Ectodermal cell (in vitro differentiated cells): ENCODE measurements at regions not wholly inside any gene's neighbourhood (a gene's known extent, or its start where the extent isn't known, plus 50 kb on each side); places are given as distances from the start of the nearest gene placed in this dataset.
"Not testable (repeated sequence)": the region's sequence is repeated elsewhere in the genome, so short reads cannot be mapped to it uniquely, and the experiment has no call there.

ENCODE experiments used
- H3K27ac ChIP-seq: 2 replicates; pipeline ENCODE4 v1.7.0; 2013; ENCODE audit warnings: mild to moderate bottlenecking, low read depth, low read length; ENCODE audit not compliant: insufficient read depth, poor library complexity, severe bottlenecking
- H3K27me3 ChIP-seq: 2 replicates; pipeline ENCODE4 v1.7.0; 2013; ENCODE audit warnings: mild to moderate bottlenecking, low read length; ENCODE audit not compliant: insufficient read depth, control insufficient read depth, poor library complexity, severe bottlenecking
- H3K36me3 ChIP-seq: one replicate; pipeline ENCODE4 v1.7.0; 2013; ENCODE audit warnings: low read length; ENCODE audit not compliant: control insufficient read depth, insufficient read depth
- H3K4me1 ChIP-seq: one replicate; pipeline ENCODE4 v1.7.0; 2013; ENCODE audit warnings: low read length; ENCODE audit not compliant: control insufficient read depth, insufficient read depth
- H3K4me3 ChIP-seq: 2 replicates; pipeline ENCODE4 v1.7.0; 2013; ENCODE audit warnings: low read depth, low read length, control low read depth; ENCODE audit not compliant: insufficient read depth
- H3K9me3 ChIP-seq: 2 replicates; pipeline ENCODE4 v1.7.0; 2013; ENCODE audit warnings: mild to moderate bottlenecking, low read length, moderate library complexity; ENCODE audit not compliant: control insufficient read depth
- WGBS, 2 experiments: methylation state at CpG; one replicate each; pipeline ENCODE4 v1.1.7; 2013; ENCODE audit warnings: missing lambda C conversion rate in 2 of 2; 5-methylcytosine and 5-hydroxymethylcytosine counted together

GRCh38 chr18:78867131-78867530, 112.5 kb upstream of the SALL3 start:
- Histone ChIP-seq H3K4me1 (no peaks in the 10 kb centered on the region), H3K27me3 (no peaks in the 10 kb centered on the region), H3K36me3 (no peaks in the 10 kb centered on the region), H3K27ac (no peak overlapping the region), H3K9me3 (no peaks in the 10 kb centered on the region), H3K4me3 (no peak overlapping the region)
- WGBS, 2 experiments: 92% methylated on average over 19 of the region's 19 CpGs

- 92 to 95% methylated on average over 16 to 17 of the region's 17 CpGs for WGBS, 2 experiments
- Histone ChIP-seq H3K4me1 (no peaks in the 10 kb centered on the region), H3K36me3 (no peaks in the 10 kb centered on the region), H3K9me3 (no peaks in the 10 kb centered on the region), H3K27me3 (no peaks in the 10 kb centered on the region), H3K4me3 (no peak overlapping the region), H3K27ac (no peak overlapping the region)
Measured at GRCh38 chr18:78868330-78869316, 111.0 kb upstream of the SALL3 start.

- no peaks in the 10 kb centered on the region for H3K4me1 ChIP-seq
Measured at GRCh38 chr18:78871618-78872017, 108.0 kb upstream of the SALL3 start.

GRCh38 chr18:78873926-78874500, 105.6 kb upstream of the SALL3 start:
- no peak overlapping the region for H3K4me3 ChIP-seq
- no peak overlapping the region for H3K27ac ChIP-seq
- no peaks in the 10 kb centered on the region for H3K27me3 ChIP-seq
- 94 to 95% methylated on average over 5 to 6 of the region's 6 CpGs for WGBS, 2 experiments
- no peaks in the 10 kb centered on the region for H3K9me3 ChIP-seq
- H3K36me3 ChIP-seq: no peaks in the 10 kb centered on the region
- no peaks in the 10 kb centered on the region for H3K4me1 ChIP-seq

More at GRCh38 chr18:78871618-78872017, 108.0 kb upstream of the SALL3 start:
- Histone ChIP-seq H3K36me3 (no peaks in the 10 kb centered on the region), H3K4me3 (no peak overlapping the region), H3K9me3 (no peaks in the 10 kb centered on the region), H3K27ac (no peak overlapping the region), H3K27me3 (no peaks in the 10 kb centered on the region)
- WGBS, 2 experiments: 91 to 94% methylated on average over 3 of the region's 3 CpGs

- Histone ChIP-seq H3K4me3 (no peak overlapping the region), H3K4me1 (no peaks in the 10 kb centered on the region), H3K9me3 (no peaks in the 10 kb centered on the region), H3K36me3 (no peaks in the 10 kb centered on the region), H3K27ac (no peak overlapping the region), H3K27me3 (no peaks in the 10 kb centered on the region)
- 73 to 75% methylated on average over 11 of the region's 11 CpGs for WGBS, 2 experiments
Measured at GRCh38 chr18:78875016-78875777, 104.4 kb upstream of the SALL3 start.

- no peaks in the 10 kb centered on the region for H3K27me3 ChIP-seq
- no peaks in the 10 kb centered on the region for H3K4me1 ChIP-seq
- WGBS, 2 experiments: 92 to 93% methylated on average over 26 of the region's 26 CpGs
- no peaks in the 10 kb centered on the region for H3K9me3 ChIP-seq
- H3K36me3 ChIP-seq: no peaks in the 10 kb centered on the region
- H3K27ac ChIP-seq: no peak overlapping the region
- no peak overlapping the region for H3K4me3 ChIP-seq
Measured at GRCh38 chr18:78875778-78876650, 103.6 kb upstream of the SALL3 start.

GRCh38 chr18:78876868-78877267, 102.8 kb upstream of the SALL3 start:
- 79 to 91% methylated on average over 8 of the region's 8 CpGs for WGBS, 2 experiments

GRCh38 chr18:78878335-78878734, 101.3 kb upstream of the SALL3 start:
- 96% methylated on average over 15 of the region's 15 CpGs for WGBS, 2 experiments

More at GRCh38 chr18:78876868-78877267, 102.8 kb upstream of the SALL3 start:
- H3K4me1 ChIP-seq: no peaks in the 10 kb centered on the region
- no peak overlapping the region for H3K27ac ChIP-seq
- no peaks in the 10 kb centered on the region for H3K9me3 ChIP-seq
- no peaks in the 10 kb centered on the region for H3K36me3 ChIP-seq
- no peaks in the 10 kb centered on the region for H3K27me3 ChIP-seq
- no peak overlapping the region for H3K4me3 ChIP-seq

GRCh38 chr18:78879072-78879883, 100.3 kb upstream of the SALL3 start:
- not testable (repeated sequence) for H3K27ac ChIP-seq, H3K27me3 ChIP-seq, H3K4me3 ChIP-seq, H3K36me3 ChIP-seq, H3K4me1 ChIP-seq, H3K9me3 ChIP-seq
- WGBS, 2 experiments: 93 to 94% methylated on average over 56 of the region's 56 CpGs

More at GRCh38 chr18:78878335-78878734, 101.3 kb upstream of the SALL3 start:
- H3K36me3 ChIP-seq: no peaks in the 10 kb centered on the region
- no peaks in the 10 kb centered on the region for H3K27me3 ChIP-seq
- H3K4me3 ChIP-seq: no peak overlapping the region
- H3K27ac ChIP-seq: no peak overlapping the region
- no peaks in the 10 kb centered on the region for H3K4me1 ChIP-seq
- no peaks in the 10 kb centered on the region for H3K9me3 ChIP-seq
